Mammary epithelial cell (primary cell): ENCODE measurements at regions not wholly inside any gene's neighbourhood (a gene's known extent, or its start where the extent isn't known, plus 50 kb on each side); places are given as distances from the start of the nearest gene placed in this dataset.
"Not testable (repeated sequence)": the region's sequence is repeated elsewhere in the genome, so short reads cannot be mapped to it uniquely, and the experiment has no call there.

ENCODE experiments used
- EZH2 ChIP-seq: IDR thresholded peaks from 2 replicates; pipeline ENCODE4 v1.6.1; 2012; ENCODE audit warnings: low read length, inconsistent platforms, borderline replicate concordance
- TF ChIP-seq, protein P1 (sequence below), 2 donors: IDR thresholded peaks in 1 of 2; conservative IDR thresholded peaks in 1 of 2; 2 replicates each; pipeline ENCODE4 v1.5.1; 2011 to 2012; ENCODE audit warnings: inconsistent platforms in 2 of 2, low read length in 2 of 2, mild to moderate bottlenecking in 2 of 2, control low read depth in 1 of 2, low read depth in 1 of 2; ENCODE audit not compliant: insufficient read depth in 1 of 2; ENCODE audit errors: extremely low read depth in 1 of 2

DNA sequence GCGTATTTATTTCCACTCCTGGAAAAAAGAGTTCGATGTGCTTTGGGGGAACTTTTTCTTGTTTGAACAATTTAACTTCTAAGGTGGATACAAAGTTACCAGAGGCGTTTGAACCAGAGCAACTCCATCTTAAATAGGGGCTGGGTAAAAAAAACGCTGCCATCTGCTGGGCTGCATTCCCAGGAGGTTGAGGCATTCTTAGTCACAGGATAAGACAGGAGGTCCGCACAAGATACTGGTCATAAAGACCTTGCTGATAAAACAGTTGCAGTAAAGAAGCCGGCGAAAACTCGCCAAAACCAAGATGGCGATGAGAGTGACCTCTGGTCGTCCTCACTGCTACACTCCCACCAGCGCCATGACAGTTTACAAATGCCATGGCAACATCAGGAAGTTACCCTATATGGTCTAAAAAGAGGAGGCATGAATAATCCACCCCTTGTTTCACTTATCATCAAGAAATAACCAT lies 91.5 kb downstream of the DISP1 start:
- TF ChIP-seq, protein P1, sequence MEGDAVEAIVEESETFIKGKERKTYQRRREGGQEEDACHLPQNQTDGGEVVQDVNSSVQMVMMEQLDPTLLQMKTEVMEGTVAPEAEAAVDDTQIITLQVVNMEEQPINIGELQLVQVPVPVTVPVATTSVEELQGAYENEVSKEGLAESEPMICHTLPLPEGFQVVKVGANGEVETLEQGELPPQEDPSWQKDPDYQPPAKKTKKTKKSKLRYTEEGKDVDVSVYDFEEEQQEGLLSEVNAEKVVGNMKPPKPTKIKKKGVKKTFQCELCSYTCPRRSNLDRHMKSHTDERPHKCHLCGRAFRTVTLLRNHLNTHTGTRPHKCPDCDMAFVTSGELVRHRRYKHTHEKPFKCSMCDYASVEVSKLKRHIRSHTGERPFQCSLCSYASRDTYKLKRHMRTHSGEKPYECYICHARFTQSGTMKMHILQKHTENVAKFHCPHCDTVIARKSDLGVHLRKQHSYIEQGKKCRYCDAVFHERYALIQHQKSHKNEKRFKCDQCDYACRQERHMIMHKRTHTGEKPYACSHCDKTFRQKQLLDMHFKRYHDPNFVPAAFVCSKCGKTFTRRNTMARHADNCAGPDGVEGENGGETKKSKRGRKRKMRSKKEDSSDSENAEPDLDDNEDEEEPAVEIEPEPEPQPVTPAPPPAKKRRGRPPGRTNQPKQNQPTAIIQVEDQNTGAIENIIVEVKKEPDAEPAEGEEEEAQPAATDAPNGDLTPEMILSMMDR (conservative IDR thresholded peaks at IDR 0.05 in 1 of 2, IDR thresholded peaks at IDR 0.05 in 1 of 2; ENCODE audit: extremely low read depth in 1 of 2, insufficient read depth in 1 of 2, low read depth in 1 of 2, low read length in 2 of 2), result not testable (repeated sequence)
- TF ChIP-seq EZH2, result not testable (repeated sequence)
